Activated effector memory CD4-positive, alpha-beta T cell treated with anti-CD3 and anti-CD28 coated beads, Interleukin-2, amount 50 U/mL, for 16 hours (primary cell): ENCODE measurements at regions not wholly inside any gene's neighbourhood (a gene's known extent, or its start where the extent isn't known, plus 50 kb on each side); places are given as distances from the start of the nearest gene placed in this dataset.
"Not testable (repeated sequence)": the region's sequence is repeated elsewhere in the genome, so short reads cannot be mapped to it uniquely, and the experiment has no call there.

Experiments used
- DNase-seq: peaks from one replicate; pipeline ENCODE4 v3.0.0-alpha.2; 2020

DNA sequence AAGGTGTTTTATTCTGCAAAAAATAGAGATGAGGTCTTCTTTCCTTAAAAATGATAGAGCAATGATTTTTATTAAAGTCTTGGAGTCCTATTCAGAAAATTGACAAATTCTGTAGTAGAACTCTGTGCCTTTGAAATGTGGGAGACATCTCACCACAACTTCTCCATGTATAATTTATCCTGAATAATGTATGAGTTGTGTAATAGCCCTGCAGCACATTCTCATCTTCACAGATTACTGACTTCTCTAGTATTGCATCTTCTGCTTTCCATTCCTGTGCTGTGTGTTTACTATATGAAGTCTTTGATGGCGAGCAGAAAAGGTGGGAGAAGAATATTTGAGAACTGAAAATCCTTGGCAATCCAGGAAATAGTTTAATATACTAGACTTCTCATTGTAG lies 255.6 kb downstream of the TTC6 start:
- DNase-seq: no peak

DNA sequence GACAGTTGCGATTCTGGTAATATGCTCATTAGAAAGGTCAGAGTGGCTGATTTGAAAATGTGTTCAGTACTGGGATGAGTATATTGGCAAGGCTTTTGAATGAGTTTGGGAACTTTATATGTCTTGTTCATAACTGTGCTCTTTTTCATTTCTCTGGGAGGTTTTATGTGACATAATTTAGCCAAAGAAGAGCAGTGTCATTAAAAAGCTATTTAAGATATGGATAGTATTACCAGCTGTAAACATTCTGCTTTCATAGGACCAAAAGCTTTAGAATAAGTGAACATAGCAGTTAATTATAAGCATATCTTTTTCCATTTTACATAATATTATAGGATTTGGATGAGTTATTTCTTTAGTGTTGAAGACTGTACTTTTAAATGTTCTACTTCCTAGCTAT lies 260.4 kb downstream of the TTC6 start:
- DNase-seq: no peak

- DNase-seq: no peak
Observed at GRCh38 chr14:37857774-37858266, 262.4 kb downstream of the TTC6 start.

GRCh38 chr14:37858733-37859132 lies 263.3 kb downstream of the TTC6 start:
- DNase-seq: no peak

GRCh38 chr14:37859177-37859576 lies 263.7 kb downstream of the TTC6 start:
- DNase-seq: no peak

- no peak for DNase-seq
Observed at GRCh38 chr14:37862263-37862662, 266.8 kb downstream of the TTC6 start.

DNA sequence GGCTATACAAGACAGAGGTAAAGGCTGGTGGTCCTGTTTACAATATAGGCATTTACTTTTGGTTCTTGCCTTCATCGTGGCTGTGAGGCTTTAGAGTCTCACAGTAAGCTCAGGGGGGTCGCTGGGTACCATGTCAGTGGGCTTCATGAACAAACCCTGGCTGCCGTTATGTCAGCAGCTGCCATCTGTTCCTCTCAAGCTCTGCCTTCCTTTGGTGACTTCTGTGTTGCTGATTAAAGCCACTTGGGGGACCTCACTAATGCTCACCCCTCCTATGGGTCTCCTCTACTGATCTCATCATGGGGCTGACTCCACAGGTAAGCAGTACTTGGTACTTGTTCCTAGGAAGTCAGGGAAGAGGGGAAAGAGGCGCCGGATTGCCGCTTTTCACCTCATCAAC lies 268.7 kb downstream of the TTC6 start:
- no peak for DNase-seq

DNA sequence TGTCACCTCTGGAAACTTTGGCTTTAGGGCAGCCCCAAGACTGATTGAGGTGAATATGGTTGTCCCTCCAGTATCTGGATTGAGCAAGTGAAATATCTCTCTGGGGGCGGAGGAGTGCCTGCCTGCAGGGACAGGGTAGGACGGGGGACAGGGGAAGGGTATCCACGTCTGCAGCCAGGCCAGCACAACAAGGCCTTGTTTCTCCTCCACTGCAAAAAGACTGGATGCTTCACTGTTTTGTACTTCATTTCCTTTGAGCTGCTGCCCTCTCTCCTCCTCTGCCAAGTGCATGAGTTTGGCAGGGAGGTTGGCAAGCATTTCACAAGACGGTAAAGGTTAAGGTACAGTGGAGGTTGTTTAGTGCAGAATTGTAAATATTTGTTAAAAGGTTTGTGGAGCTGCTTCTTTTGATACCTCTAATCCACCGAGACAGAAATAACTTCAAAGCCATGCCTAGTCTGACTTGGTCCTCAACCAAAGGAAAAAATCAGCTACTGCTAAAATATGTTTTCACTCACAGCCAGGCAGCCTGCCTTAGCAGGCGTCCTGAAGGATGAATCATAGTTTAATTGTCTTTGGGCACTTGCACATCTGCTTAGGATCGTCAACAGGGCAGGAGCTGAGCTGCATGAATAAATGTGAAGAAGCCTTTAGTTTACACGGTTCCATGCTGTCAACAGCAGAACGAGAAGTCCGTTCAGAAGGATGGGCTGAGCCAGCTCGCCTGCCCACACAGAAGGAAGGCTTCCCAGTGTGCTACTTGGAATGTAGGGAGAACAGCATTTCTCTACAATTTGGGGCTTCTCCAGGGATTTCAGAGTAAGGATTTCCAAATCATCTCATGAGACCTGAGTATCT lies 269.7 kb downstream of the TTC6 start:
- no peak for DNase-seq

DNA sequence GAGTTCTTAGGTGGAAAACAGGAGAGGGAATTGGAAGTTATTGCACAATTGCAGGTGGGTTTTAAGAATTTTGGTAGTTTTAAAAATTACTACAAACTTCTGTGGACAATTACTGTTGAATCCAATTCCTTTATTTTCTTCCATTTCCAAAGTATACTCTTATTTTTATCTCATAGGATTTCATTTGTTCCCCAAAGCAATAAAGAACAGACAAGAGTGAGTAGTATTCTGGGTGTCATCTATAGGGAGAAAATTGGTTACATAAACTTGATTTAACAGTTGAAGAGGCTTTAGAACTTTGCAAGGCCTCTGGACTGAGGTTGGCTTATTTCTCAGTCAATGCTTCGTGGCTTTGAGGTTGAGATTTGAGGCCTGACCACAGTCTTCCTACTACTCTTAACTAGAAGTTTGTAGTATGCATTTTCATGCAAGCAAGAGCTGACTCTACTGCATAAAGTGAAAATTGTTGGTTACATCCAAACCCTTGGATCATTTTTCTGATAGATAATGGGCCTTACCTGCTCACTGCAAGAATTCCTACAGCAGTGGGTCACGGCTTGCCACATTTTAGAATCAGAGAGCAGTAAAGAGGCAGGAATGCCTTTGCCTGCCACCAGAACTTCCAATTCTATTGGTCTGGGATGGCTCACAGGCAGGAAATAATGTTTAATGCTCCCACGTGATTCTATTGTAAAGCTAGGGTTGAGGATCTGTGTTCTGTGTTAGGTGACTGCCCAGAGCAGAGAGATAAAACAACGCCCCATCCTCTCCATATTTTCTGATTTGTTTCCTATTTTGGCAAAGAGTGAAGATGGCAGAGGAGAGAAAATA lies 270.5 kb downstream of the TTC6 start:
- no peak for DNase-seq

GRCh38 chr14:37869633-37870032 lies 274.2 kb downstream of the TTC6 start:
- no peak for DNase-seq

- DNase-seq: no peak
Observed at GRCh38 chr14:37870170-37870569, 274.7 kb downstream of the TTC6 start.

GRCh38 chr14:37870632-37871346 lies 275.4 kb downstream of the TTC6 start:
- DNase-seq: no peak

DNA sequence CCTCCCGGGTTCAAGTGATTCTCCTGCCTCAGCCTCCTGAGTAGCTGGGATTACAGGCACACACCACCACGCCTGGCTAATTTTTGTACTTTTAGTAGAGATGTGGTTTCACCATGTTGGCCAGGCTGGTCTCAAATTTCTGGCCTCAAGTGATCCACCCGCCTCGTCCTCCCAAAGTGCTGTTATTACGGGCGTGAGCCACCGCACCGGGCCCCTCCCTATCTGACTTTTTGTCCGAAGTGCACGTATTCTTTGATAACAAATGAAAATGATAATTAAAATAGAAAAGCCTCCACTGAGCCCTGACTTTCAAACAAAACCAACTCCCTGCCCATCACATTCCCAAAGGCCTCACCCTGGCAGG lies 278.6 kb downstream of the TTC6 start:
- not testable (repeated sequence) for DNase-seq

DNA sequence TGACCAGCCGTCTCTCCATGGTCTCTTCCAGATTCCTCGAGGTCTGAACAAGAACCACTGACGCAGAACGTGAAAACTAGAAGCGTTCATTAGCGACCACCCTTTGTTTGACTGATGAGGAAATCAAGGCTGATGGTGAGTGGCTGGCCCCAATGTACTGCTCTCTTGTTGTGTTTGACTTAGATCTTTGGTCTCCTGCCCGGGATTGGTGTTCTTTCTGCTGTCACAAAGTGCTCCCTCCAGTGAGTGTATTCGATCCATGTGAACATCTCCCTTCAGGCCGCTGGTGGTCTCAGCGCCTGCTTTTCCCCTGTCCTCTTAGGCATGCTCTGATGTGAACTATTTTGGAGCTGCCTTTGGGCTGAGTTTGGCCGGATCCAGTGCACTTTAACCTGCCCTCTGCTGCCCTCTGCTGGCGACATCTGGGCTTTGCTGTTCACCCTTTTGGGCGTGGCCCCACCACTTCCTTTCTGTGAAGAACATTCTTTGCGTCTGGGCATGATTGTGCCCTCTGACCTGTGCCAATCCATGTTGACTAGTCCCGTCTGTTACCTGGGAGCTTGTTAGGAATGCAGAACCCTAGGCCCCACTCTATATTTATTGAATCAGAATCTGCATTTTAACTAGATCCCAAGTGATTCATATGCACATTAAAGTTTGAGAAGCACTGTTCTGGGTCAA lies 279.1 kb downstream of the TTC6 start:
- peak; percentile 90 for DNase-seq

GRCh38 chr14:37888234-37888633 lies 292.8 kb downstream of the TTC6 start:
- no peak for DNase-seq

DNA sequence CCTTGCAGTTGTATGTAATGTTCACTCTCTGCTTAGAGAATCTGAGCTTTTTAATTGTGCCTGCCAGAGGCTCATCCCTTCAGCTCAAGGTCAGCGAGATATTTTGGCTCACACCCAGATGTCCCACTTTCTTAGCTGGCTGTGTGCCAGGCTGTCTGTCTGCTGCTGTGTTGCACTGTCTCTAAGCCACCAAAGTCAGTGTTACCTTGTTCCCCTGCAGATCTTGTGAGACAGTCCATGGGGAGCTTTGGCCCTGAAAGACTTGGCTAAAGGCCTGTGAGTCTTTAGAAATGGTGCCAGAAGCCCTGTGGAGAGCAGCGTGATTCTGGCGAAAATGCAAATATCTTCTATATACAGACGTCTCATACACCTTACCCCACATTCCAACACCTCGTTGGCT lies 293.7 kb downstream of the TTC6 start:
- DNase-seq: no peak

DNA sequence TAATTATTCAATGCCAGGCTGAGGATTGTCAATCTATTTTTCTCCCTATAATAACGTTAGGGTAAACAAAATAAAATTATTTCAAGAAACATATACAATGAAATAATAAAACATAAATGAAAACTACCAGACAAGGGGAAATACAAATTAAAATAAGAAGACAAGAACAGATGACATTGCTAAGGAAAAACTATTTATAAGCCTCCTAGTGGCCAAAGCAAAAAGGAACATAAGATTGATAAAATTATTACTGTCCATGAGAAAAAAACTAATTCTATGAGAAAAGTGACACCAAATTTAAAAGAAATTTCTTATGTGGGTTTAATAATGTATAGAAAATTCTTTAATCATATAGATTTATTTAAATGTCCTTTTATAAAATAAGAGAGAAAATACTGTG lies 294.7 kb downstream of the TTC6 start:
- DNase-seq: no peak

GRCh38 chr14:37891500-37891899 lies 296.1 kb downstream of the TTC6 start:
- DNase-seq: not testable (repeated sequence)

DNA sequence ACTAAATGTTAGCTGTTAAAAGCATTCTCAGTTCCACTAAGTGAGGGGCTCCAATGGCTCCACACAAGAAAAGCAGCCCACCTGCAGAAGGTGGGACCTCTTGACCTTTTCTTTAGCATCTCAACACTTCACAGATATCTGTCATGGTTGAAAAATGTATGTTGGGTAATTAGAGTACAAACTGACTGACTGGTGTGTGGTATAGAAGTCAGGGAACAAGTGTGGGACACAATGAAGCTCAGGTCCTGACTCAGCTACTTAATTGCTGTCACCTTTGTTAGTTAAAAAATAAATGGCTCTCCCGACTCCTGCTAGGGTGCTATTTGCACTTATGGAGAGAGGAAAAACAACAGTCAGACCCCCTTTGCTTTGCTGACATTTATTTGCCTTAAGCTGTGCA lies 299.0 kb downstream of the TTC6 start:
- no peak for DNase-seq

DNA sequence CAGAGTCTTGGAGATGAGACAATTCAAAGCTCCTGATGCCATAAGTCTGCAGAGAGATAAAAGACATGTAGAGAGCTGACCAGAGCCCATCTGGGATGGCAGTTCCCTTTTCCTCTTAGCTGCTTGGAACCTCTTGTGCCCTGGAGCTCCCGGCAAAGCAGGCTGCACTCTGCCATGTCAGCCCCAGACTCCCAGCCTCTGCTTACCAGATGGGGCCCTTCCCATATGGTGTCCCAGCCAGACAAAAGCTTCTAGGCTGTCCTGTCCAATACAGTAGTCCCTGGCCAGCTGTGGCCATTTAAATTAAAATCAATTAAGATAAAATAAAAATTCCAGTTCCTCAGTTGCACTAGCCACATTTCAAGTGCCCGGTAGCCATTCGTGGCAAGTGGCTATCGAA lies 303.9 kb downstream of the TTC6 start:
- DNase-seq: no peak

DNA sequence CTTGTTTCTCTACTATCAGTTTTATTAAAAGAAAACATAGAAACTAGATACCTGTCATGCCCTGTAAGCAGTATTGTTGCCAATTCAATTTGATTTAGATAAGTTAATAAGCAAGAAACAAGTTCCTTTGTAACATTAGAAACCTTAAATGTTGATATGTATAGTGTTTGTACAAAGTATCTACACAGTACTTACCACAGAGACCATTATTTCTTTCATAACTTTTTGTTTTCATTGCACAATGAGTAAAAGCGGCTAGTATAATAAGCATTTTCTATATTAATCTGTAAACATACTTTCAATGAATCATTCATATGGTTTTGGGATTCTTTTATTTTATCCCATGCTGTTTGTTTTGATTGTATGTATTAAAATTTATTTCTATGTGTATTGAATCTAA lies 305.1 kb downstream of the TTC6 start:
- no peak for DNase-seq

GRCh38 chr14:37901978-37902377 lies 305.7 kb upstream of the SSTR1 start:
- no peak for DNase-seq
